ENCODE measurements at regions not wholly inside any gene's neighbourhood (a gene's known extent, or its start where the extent isn't known, plus 50 kb on each side); places are given as distances from the start of the nearest gene placed in this dataset.

DNA sequence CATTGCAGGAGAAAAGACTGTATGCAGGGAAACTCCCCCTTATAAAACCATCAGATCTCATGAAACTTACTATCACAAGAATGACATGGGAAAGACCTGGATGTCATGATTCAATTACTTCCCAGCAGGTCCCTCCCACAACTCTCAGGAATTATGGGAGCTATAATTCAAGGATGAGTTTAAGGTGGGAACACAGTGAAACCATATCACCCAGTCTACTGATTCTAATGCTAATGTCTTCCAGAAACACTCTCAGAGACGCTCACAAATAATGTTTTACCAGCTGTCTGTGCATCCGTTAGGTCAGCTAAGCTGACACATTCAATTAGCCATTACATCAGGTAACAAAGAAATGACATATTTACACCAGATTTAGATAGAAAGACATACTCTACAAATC lies 637.9 kb downstream of the NLGN4Y start:
- TF ChIP-seq POLR2AphosphoS5 (IDR thresholded peaks at IDR 0.05; ENCODE audit: low read depth, low read length) = no peak
- TF ChIP-seq, protein P1, sequence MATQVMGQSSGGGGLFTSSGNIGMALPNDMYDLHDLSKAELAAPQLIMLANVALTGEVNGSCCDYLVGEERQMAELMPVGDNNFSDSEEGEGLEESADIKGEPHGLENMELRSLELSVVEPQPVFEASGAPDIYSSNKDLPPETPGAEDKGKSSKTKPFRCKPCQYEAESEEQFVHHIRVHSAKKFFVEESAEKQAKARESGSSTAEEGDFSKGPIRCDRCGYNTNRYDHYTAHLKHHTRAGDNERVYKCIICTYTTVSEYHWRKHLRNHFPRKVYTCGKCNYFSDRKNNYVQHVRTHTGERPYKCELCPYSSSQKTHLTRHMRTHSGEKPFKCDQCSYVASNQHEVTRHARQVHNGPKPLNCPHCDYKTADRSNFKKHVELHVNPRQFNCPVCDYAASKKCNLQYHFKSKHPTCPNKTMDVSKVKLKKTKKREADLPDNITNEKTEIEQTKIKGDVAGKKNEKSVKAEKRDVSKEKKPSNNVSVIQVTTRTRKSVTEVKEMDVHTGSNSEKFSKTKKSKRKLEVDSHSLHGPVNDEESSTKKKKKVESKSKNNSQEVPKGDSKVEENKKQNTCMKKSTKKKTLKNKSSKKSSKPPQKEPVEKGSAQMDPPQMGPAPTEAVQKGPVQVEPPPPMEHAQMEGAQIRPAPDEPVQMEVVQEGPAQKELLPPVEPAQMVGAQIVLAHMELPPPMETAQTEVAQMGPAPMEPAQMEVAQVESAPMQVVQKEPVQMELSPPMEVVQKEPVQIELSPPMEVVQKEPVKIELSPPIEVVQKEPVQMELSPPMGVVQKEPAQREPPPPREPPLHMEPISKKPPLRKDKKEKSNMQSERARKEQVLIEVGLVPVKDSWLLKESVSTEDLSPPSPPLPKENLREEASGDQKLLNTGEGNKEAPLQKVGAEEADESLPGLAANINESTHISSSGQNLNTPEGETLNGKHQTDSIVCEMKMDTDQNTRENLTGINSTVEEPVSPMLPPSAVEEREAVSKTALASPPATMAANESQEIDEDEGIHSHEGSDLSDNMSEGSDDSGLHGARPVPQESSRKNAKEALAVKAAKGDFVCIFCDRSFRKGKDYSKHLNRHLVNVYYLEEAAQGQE (IDR thresholded peaks at IDR 0.05; ENCODE audit: insufficient read depth in 1 of 2, low read depth in 2 of 2, low read length in 2 of 2) = no peak

Measured in PFSK-1 (cell line).